Activated B cell treated with CpG ODN at 0.5 μM for 24 hours (primary cell): ENCODE measurements at regions not wholly inside any gene's neighbourhood (a gene's known extent, or its start where the extent isn't known, plus 50 kb on each side); places are given as distances from the start of the nearest gene placed in this dataset.

ENCODE experiments used
- ATAC-seq: fragments of 200-7000 bp; cut with Tn5 transposase; one replicate; pipeline ENCODE4 v1.10.0; 2021; ENCODE audit warnings: low read depth, mild to moderate bottlenecking, moderate library complexity
- CTCF ChIA-PET: fragments of 350-600 bp; sonication (Branson Sonifier 250); formaldehyde crosslinking; loops from one replicate; lab custom pipeline; 2021; ENCODE audit warnings: antibody characterized with exemption; lab: Charles Lee
- POLR2A ChIA-PET: fragments of 350-600 bp; sonication (Branson Sonifier 250); formaldehyde crosslinking; loops from one replicate; lab custom pipeline; 2021; ENCODE audit warnings: antibody characterized with exemption; lab: Charles Lee
- DNase-seq: peaks from one replicate; pipeline ENCODE4 v3.0.0; 2022
- H3K27ac Mint-ChIP-seq: one replicate; pipeline ENCODE4 v1.8.0; 2020; ENCODE audit warnings: mixed read lengths
- H3K27me3 Mint-ChIP-seq: one replicate; pipeline ENCODE4 v1.8.0; 2021; ENCODE audit warnings: mixed read lengths
- H3K36me3 Mint-ChIP-seq: one replicate; pipeline ENCODE4 v1.8.0; 2021; ENCODE audit warnings: low read depth, mixed read lengths
- H3K4me1 Mint-ChIP-seq: one replicate; pipeline ENCODE4 v1.8.0; 2021; ENCODE audit warnings: mixed read lengths
- H3K4me3 Mint-ChIP-seq: one replicate; pipeline ENCODE4 v1.8.0; 2020; ENCODE audit warnings: mild to moderate bottlenecking, mixed read lengths
- H3K9me3 Mint-ChIP-seq: one replicate; pipeline ENCODE4 v1.8.0; 2020; ENCODE audit warnings: mixed read lengths
- CTCF ChIP-seq: fragments of 200-600 bp; IDR thresholded peaks from one replicate; pipeline ENCODE4 v1.8.0; 2022; ENCODE audit warnings: antibody characterized with exemption, mild to moderate bottlenecking
- intact Hi-C: fragments of 100-400 bp; cut with micrococcal nuclease; formaldehyde crosslinking; loops from one replicate; pipeline ENCODE4 v1.15.1; 2024

- intact Hi-C loops = no loop called here
- ChIA-PET POLR2A (no interaction called here), CTCF (no interaction called here)
- Mint-ChIP-seq H3K4me3 (no peak overlapping the region), H3K4me1 (no peaks in the 10 kb centered on the region), H3K27ac (no peak overlapping the region), H3K9me3 (peaks cover 17% of the 10 kb centered on the region), H3K36me3 (no peaks in the 10 kb centered on the region), H3K27me3 (no peaks in the 10 kb centered on the region)
- no peak for TF ChIP-seq CTCF
- ATAC-seq = no peak
- no peak for DNase-seq
Observed at GRCh38 chr6:164359036-164359435, 944.5 kb downstream of the QKI start.

- POLR2A ChIA-PET = no interaction called here
- Mint-ChIP-seq H3K36me3 (no peaks in the 10 kb centered on the region), H3K27me3 (no peaks in the 10 kb centered on the region), H3K4me1 (no peaks in the 10 kb centered on the region), H3K9me3 (peaks cover 21% of the 10 kb centered on the region), H3K27ac (no peak overlapping the region), H3K4me3 (no peak overlapping the region)
- intact Hi-C loops = no loop called here
- ATAC-seq = no peak
- TF ChIP-seq CTCF = no peak
- no peak for DNase-seq
- CTCF ChIA-PET = no interaction called here
Observed at GRCh38 chr6:164356814-164357213, 942.3 kb downstream of the QKI start.

- ATAC-seq = no peak
- Mint-ChIP-seq H3K27ac (no peak overlapping the region), H3K9me3 (peaks cover 2% of the 10 kb centered on the region), H3K4me3 (no peak overlapping the region), H3K27me3 (no peaks in the 10 kb centered on the region), H3K36me3 (no peaks in the 10 kb centered on the region), H3K4me1 (no peaks in the 10 kb centered on the region)
- DNase-seq = no peak
- CTCF ChIA-PET = no interaction called here
- no peak for TF ChIP-seq CTCF
- intact Hi-C loops = no loop called here
- POLR2A ChIA-PET = no interaction called here
Observed at GRCh38 chr6:164347455-164347854, 932.9 kb downstream of the QKI start.

GRCh38 chr6:164346631-164347030 lies 932.1 kb downstream of the QKI start:
- Mint-ChIP-seq H3K9me3 (peaks cover 2% of the 10 kb centered on the region), H3K4me3 (no peak overlapping the region), H3K27me3 (no peaks in the 10 kb centered on the region), H3K27ac (no peak overlapping the region), H3K4me1 (no peaks in the 10 kb centered on the region), H3K36me3 (no peaks in the 10 kb centered on the region)
- CTCF ChIA-PET = no interaction called here
- no peak for ATAC-seq
- intact Hi-C loops = no loop called here
- DNase-seq = no peak
- TF ChIP-seq CTCF = no peak
- POLR2A ChIA-PET = no interaction called here

GRCh38 chr6:164345806-164346496 lies 931.4 kb downstream of the QKI start:
- no peaks in the 10 kb centered on the region for H3K36me3 Mint-ChIP-seq
- H3K9me3 Mint-ChIP-seq = peaks cover 2% of the 10 kb centered on the region
- no peaks in the 10 kb centered on the region for H3K27me3 Mint-ChIP-seq
- intact Hi-C loops = no loop called here
- TF ChIP-seq CTCF = no peak
- ChIA-PET POLR2A (no interaction called here), CTCF (no interaction called here)
- no peak overlapping the region for H3K4me3 Mint-ChIP-seq
- no peak for ATAC-seq
- no peak overlapping the region for H3K27ac Mint-ChIP-seq
- DNase-seq = no peak
- H3K4me1 Mint-ChIP-seq = no peaks in the 10 kb centered on the region
